ENCODE measurements at regions not wholly inside any gene's neighbourhood (a gene's known extent, or its start where the extent isn't known, plus 50 kb on each side); places are given as distances from the start of the nearest gene placed in this dataset.

GRCh38 chr6:156562019-156562418 lies 215.2 kb upstream of the ARID1B start:
- no peak for TF ChIP-seq EZH2 (IDR thresholded peaks at IDR 0.05; ENCODE audit: low read length)
- no peak for TF ChIP-seq CTCF (optimal IDR thresholded peaks at IDR 0.05 in 1 of 3, IDR thresholded peaks at IDR 0.05 in 1 of 3, conservative IDR thresholded peaks at IDR 0.05 in 1 of 3; ENCODE audit: extremely low read depth in 1 of 3, insufficient read depth in 2 of 3, low read length in 3 of 3)
- H4K20me1 ChIP-seq (ENCODE audit: control insufficient read depth, extremely low read depth, insufficient read depth, low read length): no peaks in the 10 kb centered on the region
- FAIRE-seq: no peak
- no peak overlapping the region for H3K4me2 ChIP-seq (ENCODE audit: control insufficient read depth, extremely low read depth, insufficient read depth, low read depth, low read length)
- H3K9me3 ChIP-seq (ENCODE audit: control insufficient read depth, low read depth, low read length): no peaks in the 10 kb centered on the region
- no peak overlapping the region for H3K27ac ChIP-seq (ENCODE audit: control insufficient read depth, insufficient read depth, low read length)
- H3K27me3 ChIP-seq (ENCODE audit: control insufficient read depth, extremely low read depth, insufficient read depth, low read length): no peaks in the 10 kb centered on the region
- no peak for DNase-seq (ENCODE audit: low read depth, low spot score)
- dilution Hi-C loops (cut with MboI; ENCODE audit: extremely low pct_ligation_motif_present, low sequenced_read_pairs): no loop called here
- no peak overlapping the region for H3K4me3 ChIP-seq (ENCODE audit: control insufficient read depth in 2 of 3, extremely low read depth in 1 of 3, insufficient read depth in 2 of 3, low read depth in 1 of 3, low read length in 3 of 3)
- H2AFZ ChIP-seq (ENCODE audit: control insufficient read depth, low read length): no peak overlapping the region
- no peak overlapping the region for H3K9ac ChIP-seq (ENCODE audit: control insufficient read depth, extremely low read depth, insufficient read depth, low read length)
- no peaks in the 10 kb centered on the region for H3K4me1 ChIP-seq (ENCODE audit: control insufficient read depth, extremely low read depth, insufficient read depth, low read length)
- H3K9me1 ChIP-seq (ENCODE audit: control insufficient read depth, extremely low read depth, insufficient read depth, low read length): no peaks in the 10 kb centered on the region
- no peaks in the 10 kb centered on the region for H3K79me2 ChIP-seq (ENCODE audit: control insufficient read depth, insufficient read depth, low read length)
- no peaks in the 10 kb centered on the region for H3K36me3 ChIP-seq (ENCODE audit: control insufficient read depth in 2 of 2, extremely low read depth in 1 of 2, insufficient read depth in 2 of 2, low read length in 2 of 2)

- DNase-seq (ENCODE audit: low read depth, low spot score) (no peak), FAIRE-seq (no peak)
- Histone ChIP-seq H3K4me2 (ENCODE audit: control insufficient read depth, extremely low read depth, insufficient read depth, low read depth, low read length) (no peak overlapping the region), H3K27ac (ENCODE audit: control insufficient read depth, insufficient read depth, low read length) (no peak overlapping the region), H3K9me3 (ENCODE audit: control insufficient read depth, low read depth, low read length) (no peaks in the 10 kb centered on the region), H3K79me2 (ENCODE audit: control insufficient read depth, insufficient read depth, low read length) (no peaks in the 10 kb centered on the region), H2AFZ (ENCODE audit: control insufficient read depth, low read length) (no peak overlapping the region), H3K36me3 (ENCODE audit: control insufficient read depth in 2 of 2, extremely low read depth in 1 of 2, insufficient read depth in 2 of 2, low read length in 2 of 2) (no peaks in the 10 kb centered on the region), H3K9me1 (ENCODE audit: control insufficient read depth, extremely low read depth, insufficient read depth, low read length) (no peaks in the 10 kb centered on the region), H3K27me3 (ENCODE audit: control insufficient read depth, extremely low read depth, insufficient read depth, low read length) (no peaks in the 10 kb centered on the region), H4K20me1 (ENCODE audit: control insufficient read depth, extremely low read depth, insufficient read depth, low read length) (no peaks in the 10 kb centered on the region), H3K9ac (ENCODE audit: control insufficient read depth, extremely low read depth, insufficient read depth, low read length) (no peak overlapping the region), H3K4me1 (ENCODE audit: control insufficient read depth, extremely low read depth, insufficient read depth, low read length) (no peaks in the 10 kb centered on the region), H3K4me3 (ENCODE audit: control insufficient read depth in 2 of 3, extremely low read depth in 1 of 3, insufficient read depth in 2 of 3, low read depth in 1 of 3, low read length in 3 of 3) (no peak overlapping the region)
- dilution Hi-C loops (cut with MboI; ENCODE audit: extremely low pct_ligation_motif_present, low sequenced_read_pairs): no loop called here
- TF ChIP-seq EZH2 (IDR thresholded peaks at IDR 0.05; ENCODE audit: low read length) (no peak), CTCF (optimal IDR thresholded peaks at IDR 0.05 in 1 of 3, IDR thresholded peaks at IDR 0.05 in 1 of 3, conservative IDR thresholded peaks at IDR 0.05 in 1 of 3; ENCODE audit: extremely low read depth in 1 of 3, insufficient read depth in 2 of 3, low read length in 3 of 3) (no peak)
These were observed 216.7 kb upstream of the ARID1B start for GRCh38 chr6:156560476-156560875.

All from keratinocyte (primary cell).